Activated CD8-positive, alpha-beta T cell treated with anti-CD3 and anti-CD28 coated beads for 36 hours (primary cell): ENCODE measurements at regions not wholly inside any gene's neighbourhood (a gene's known extent, or its start where the extent isn't known, plus 50 kb on each side); places are given as distances from the start of the nearest gene placed in this dataset.

Experiments
- ATAC-seq: fragments of 200-7000 bp; cut with Tn5 transposase; one replicate; pipeline ENCODE4 v1.10.0; 2021; ENCODE audit warnings: mild to moderate bottlenecking, moderate library complexity
- CTCF ChIA-PET: fragments of 350-600 bp; sonication (Branson Sonifier 250); formaldehyde crosslinking; loops from one replicate; lab custom pipeline; 2021; ENCODE audit warnings: antibody characterized with exemption; lab: Charles Lee
- POLR2A ChIA-PET: fragments of 350-600 bp; sonication (Branson Sonifier 250); formaldehyde crosslinking; loops from one replicate; lab custom pipeline; 2021; ENCODE audit warnings: antibody characterized with exemption; lab: Charles Lee
- DNase-seq: peaks from one replicate; pipeline ENCODE4 v3.0.0-alpha.2; 2020
- H3K27ac Mint-ChIP-seq: one replicate; pipeline ENCODE4 v1.8.0; 2021; ENCODE audit warnings: mild to moderate bottlenecking, mixed read lengths
- H3K27me3 Mint-ChIP-seq: one replicate; pipeline ENCODE4 v1.8.0; 2021; ENCODE audit warnings: mixed read lengths
- H3K36me3 Mint-ChIP-seq: one replicate; pipeline ENCODE4 v1.8.0; 2021; ENCODE audit warnings: low read depth, mixed read lengths
- H3K4me1 Mint-ChIP-seq: one replicate; pipeline ENCODE4 v1.8.0; 2021; ENCODE audit warnings: low read depth, mixed read lengths
- H3K4me3 Mint-ChIP-seq: one replicate; pipeline ENCODE4 v1.8.0; 2021; ENCODE audit warnings: mild to moderate bottlenecking, moderate library complexity, mixed read lengths
- H3K9me3 Mint-ChIP-seq: one replicate; pipeline ENCODE4 v1.8.0; 2021; ENCODE audit warnings: mixed read lengths
- intact Hi-C: fragments of 100-400 bp; cut with micrococcal nuclease; formaldehyde crosslinking; loops from one replicate; pipeline ENCODE4 v1.10.0; 2022
- TF ChIP-seq, protein P1 (sequence below): fragments of 200-600 bp; IDR thresholded peaks from one replicate; pipeline ENCODE4 v1.8.0; 2022; ENCODE audit warnings: antibody characterized with exemption, mild to moderate bottlenecking

DNA sequence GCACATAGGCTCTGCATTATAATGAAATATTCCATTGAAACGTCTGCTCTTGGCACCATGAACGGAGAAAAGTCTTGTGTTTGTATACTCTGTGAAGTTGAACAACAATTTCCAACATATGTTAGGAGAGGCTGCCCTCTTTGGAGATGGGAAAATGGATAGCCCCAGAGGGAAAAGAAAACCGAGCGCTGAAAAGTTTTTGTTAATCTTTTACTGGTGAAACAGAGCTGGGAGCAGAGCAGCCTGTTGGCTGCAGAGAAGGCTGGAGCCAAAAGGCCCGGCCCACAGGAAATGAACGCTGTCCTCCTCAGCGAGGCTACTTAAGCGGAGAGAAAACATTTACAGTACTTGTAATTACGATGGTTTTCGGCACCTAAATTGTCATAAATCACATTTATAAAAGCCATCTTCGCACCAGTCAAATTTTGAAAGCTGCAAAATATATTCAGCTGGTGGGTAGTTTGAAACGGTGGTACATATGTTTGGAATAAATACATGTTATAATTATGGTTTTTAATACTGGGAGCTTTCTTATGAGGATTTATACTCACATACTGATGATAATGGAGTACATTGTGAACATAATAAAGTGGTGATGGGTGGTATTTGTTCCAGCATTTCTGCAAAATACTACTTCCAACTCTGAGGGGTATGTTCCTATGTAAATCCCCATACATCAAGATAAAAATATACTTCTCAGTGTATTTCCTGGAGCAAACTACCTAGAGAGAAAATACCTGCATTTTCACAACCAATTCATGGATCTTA, 129.6 kb upstream of the CNTLN start:
- ATAC-seq, result no peak
- POLR2A ChIA-PET, result no interaction called here
- CTCF ChIA-PET, result no interaction called here
- no peak for DNase-seq
- Mint-ChIP-seq H3K4me1 (no peaks in the 10 kb centered on the region), H3K4me3 (no peak overlapping the region), H3K27ac (no peak overlapping the region), H3K36me3 (no peaks in the 10 kb centered on the region), H3K9me3 (no peaks in the 10 kb centered on the region), H3K27me3 (no peaks in the 10 kb centered on the region)
- TF ChIP-seq, protein P1, sequence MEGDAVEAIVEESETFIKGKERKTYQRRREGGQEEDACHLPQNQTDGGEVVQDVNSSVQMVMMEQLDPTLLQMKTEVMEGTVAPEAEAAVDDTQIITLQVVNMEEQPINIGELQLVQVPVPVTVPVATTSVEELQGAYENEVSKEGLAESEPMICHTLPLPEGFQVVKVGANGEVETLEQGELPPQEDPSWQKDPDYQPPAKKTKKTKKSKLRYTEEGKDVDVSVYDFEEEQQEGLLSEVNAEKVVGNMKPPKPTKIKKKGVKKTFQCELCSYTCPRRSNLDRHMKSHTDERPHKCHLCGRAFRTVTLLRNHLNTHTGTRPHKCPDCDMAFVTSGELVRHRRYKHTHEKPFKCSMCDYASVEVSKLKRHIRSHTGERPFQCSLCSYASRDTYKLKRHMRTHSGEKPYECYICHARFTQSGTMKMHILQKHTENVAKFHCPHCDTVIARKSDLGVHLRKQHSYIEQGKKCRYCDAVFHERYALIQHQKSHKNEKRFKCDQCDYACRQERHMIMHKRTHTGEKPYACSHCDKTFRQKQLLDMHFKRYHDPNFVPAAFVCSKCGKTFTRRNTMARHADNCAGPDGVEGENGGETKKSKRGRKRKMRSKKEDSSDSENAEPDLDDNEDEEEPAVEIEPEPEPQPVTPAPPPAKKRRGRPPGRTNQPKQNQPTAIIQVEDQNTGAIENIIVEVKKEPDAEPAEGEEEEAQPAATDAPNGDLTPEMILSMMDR, result no peak
- intact Hi-C loops, result loop anchor here (10.0 kb wide), 2 partner anchors 60 to 130 kb away; partner anchors contain the start of gene BNC2

GRCh38 chr9:17004500-17004899, 130.3 kb upstream of the CNTLN start:
- Mint-ChIP-seq H3K4me3 (no peak overlapping the region), H3K27ac (no peak overlapping the region), H3K4me1 (no peaks in the 10 kb centered on the region), H3K27me3 (no peaks in the 10 kb centered on the region), H3K36me3 (no peaks in the 10 kb centered on the region), H3K9me3 (no peaks in the 10 kb centered on the region)
- CTCF ChIA-PET, result no interaction called here
- TF ChIP-seq, protein P1, result no peak
- POLR2A ChIA-PET, result no interaction called here
- ATAC-seq (no peak), DNase-seq (no peak)
- intact Hi-C loops, result loop anchor here (10.0 kb wide), 2 partner anchors 60 to 130 kb away; partner anchors contain the start of gene BNC2

DNA sequence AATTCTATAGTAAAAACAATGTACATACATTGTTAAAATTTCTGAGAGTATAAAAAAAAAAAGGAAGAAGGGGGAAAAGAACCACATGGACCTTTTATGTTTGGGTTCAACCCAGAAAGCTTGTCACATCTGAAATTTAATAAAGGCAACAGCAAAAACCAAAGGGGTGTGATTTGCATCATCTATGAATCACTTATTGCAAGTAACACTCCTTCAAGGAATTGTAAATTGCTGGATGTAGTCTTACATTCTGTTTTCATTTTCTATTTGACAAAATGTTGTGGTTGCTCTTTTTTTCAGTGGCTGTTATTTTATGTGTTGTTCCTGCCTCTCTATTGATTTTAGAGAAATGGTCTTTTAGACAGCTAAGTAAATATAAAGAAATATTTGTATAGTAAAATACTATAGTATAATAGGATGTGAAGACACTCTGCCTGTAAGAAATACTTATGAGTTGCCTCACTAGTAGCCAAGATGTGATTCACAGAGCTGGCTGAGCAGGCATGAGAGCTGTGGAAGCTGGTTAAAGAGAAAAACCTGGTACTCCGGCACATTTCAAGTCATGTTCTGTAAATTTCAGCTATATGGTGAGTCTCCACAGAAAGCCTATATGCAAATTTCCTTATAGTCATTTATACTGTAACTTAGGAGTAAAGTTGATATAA, 131.1 kb upstream of the CNTLN start:
- ChIA-PET POLR2A (no interaction called here), CTCF (no interaction called here)
- TF ChIP-seq, protein P1, result no peak
- ATAC-seq (no peak), DNase-seq (no peak)
- H3K27me3 Mint-ChIP-seq, result no peaks in the 10 kb centered on the region
- no peak overlapping the region for H3K27ac Mint-ChIP-seq
- no peaks in the 10 kb centered on the region for H3K9me3 Mint-ChIP-seq
- H3K4me1 Mint-ChIP-seq, result no peaks in the 10 kb centered on the region
- no peaks in the 10 kb centered on the region for H3K36me3 Mint-ChIP-seq
- no peak overlapping the region for H3K4me3 Mint-ChIP-seq
- intact Hi-C loops, result loop anchor here (10.0 kb wide), 2 partner anchors 61 to 129 kb away; partner anchors contain the start of gene BNC2

DNA sequence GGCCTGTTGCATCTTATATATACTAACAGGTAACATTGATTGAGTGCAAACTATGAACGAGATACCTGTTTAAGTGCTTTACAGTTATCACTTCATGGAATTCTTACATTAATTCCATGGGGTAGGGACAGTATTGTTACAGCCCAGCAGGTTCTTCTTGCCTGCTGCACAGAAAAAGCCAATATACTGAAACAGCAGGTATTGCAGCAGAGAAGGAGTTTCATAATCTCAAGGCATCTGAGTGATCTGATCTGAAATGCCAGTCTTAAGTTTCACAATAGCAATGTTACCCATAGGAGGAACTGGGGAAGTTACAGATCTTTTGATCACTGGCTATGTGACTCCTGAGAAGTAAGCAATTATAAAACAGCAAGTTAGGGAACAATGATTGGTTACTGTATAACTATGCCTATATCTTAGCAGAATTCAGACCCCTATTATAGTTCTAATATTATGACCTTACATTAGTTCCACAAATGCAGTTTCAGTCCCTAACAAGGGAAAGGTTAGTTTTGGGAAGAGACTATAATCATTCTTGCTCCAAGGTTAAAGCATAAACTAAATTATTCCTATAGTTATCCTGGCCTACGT, 126.5 kb upstream of the BNC2 start:
- no peak for ATAC-seq
- H3K4me1 Mint-ChIP-seq, result no peaks in the 10 kb centered on the region
- H3K4me3 Mint-ChIP-seq, result no peak overlapping the region
- peaks cover 5% of the 10 kb centered on the region for H3K36me3 Mint-ChIP-seq
- peaks cover 32% of the 10 kb centered on the region for H3K9me3 Mint-ChIP-seq
- peaks cover 2% of the 10 kb centered on the region for H3K27me3 Mint-ChIP-seq
- H3K27ac Mint-ChIP-seq, result no peak overlapping the region
- TF ChIP-seq, protein P1, result no peak
- ChIA-PET CTCF (no interaction called here), POLR2A (no interaction called here)
- intact Hi-C loops, result no loop called here
- DNase-seq, result no peak

DNA sequence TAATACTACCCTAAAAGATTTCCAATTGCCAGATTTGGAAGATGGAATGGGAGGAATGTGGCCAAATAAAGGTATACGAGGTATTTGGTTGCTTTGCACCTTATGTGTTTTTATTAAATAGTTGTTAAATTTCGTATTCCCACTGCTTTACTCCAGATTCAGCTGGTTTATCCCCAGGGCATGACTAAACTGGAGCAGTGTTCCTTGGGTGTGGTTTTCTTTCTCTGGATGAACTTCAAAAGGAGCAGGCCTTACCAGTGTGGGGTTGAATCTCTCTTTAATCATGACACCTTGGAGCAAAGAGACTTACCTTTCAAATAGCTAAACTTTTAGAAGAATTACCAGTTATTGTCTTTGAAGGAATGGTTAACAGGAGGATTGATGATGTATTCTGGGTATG, 121.7 kb upstream of the BNC2 start:
- DNase-seq, result no peak
- H3K9me3 Mint-ChIP-seq, result peaks cover 26% of the 10 kb centered on the region
- H3K36me3 Mint-ChIP-seq, result peaks cover 5% of the 10 kb centered on the region
- TF ChIP-seq, protein P1, result no peak
- POLR2A ChIA-PET, result no interaction called here
- intact Hi-C loops, result no loop called here
- ATAC-seq, result no peak
- H3K4me3 Mint-ChIP-seq, result no peak overlapping the region
- CTCF ChIA-PET, result no interaction called here
- no peak overlapping the region for H3K27ac Mint-ChIP-seq
- H3K27me3 Mint-ChIP-seq, result peaks cover 4% of the 10 kb centered on the region
- no peaks in the 10 kb centered on the region for H3K4me1 Mint-ChIP-seq
